HG02798 (cell line): ENCODE measurements at regions not wholly inside any gene's neighbourhood (a gene's known extent, or its start where the extent isn't known, plus 50 kb on each side); places are given as distances from the start of the nearest gene placed in this dataset.
"Not testable (repeated sequence)": the region's sequence is repeated elsewhere in the genome, so short reads cannot be mapped to it uniquely, and the experiment has no call there.

Experiments used
- ATAC-seq: cut with Tn5 transposase; IDR thresholded peaks from one replicate; pipeline ENCODE4 v1.9.1; 2021; ENCODE audit warnings: mild to moderate bottlenecking; ENCODE audit not compliant: unreplicated experiment, poor library complexity

DNA sequence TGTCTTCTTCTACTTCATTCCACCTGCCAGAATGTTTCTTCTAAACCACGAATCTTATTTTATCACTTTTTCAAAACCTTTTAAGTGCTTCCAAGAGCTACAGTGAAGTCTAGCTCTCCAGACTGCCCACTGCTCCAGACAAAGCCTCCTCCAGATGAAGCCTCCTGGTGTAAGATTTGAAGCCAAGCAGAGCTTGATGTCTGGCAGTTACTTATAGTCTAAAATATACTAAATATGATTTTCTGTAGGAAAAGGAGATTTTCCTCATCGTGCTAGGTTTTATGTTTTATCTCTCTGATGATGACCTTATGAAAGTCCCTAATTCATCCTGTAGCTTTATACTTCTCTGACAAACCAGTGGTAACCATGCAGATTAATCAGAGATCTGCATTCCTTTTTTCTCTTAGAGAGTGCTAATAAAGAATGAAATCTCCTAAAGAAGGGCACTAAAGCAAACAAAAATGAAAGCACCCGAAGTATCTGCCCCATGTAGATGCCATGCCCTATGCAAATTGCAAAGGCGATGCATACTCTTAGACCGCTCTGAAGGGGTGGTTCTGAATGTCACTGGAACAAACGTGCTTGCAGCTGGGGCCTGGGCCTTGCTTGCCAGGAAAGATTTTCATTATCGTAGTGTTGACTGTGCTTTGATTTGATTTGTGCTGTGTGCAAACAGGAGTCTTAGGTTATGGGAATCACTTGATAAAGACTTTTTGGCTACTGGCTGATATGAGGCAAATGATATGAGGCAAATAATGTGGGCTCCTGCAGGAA, 314.2 kb downstream of the PID1 start:
- no peak for ATAC-seq

DNA sequence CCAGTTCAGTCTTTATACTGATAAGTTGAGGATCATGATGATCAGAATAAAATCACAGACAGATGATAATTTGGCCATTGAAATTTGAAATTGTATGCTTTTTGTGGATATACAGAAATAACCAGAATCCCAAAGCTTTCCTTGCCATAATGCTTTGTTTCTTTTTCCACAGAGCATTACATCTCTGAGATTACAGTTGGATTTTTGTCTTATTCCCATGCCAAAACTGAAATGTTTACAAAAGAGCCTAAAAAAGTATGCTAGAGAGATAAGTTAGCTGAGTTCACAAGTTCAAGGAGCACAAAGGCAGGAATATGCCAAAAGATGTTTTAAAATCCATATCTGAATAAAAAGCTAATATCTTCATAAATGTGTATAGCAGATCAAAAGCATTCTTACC, 321.3 kb downstream of the PID1 start:
- no peak for ATAC-seq

DNA sequence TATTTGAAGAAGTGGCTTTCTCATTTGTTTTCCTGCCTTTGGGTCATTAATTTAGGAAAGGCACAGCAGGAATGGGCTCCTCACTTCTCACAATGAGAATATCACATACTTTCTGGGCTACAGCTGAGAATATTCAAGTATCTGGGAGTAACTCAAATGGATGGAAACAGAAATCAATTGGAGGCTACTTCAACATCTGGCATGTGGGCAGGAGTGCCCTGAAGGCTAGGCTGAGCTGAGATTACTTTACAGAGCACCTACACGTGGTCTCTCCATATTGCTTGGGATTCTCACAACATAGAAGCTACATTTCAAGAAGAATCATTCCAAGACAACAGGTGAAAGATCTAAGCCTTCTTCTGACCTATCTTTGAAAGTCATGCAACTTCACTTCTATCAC, 325.4 kb downstream of the PID1 start:
- no peak for ATAC-seq

DNA sequence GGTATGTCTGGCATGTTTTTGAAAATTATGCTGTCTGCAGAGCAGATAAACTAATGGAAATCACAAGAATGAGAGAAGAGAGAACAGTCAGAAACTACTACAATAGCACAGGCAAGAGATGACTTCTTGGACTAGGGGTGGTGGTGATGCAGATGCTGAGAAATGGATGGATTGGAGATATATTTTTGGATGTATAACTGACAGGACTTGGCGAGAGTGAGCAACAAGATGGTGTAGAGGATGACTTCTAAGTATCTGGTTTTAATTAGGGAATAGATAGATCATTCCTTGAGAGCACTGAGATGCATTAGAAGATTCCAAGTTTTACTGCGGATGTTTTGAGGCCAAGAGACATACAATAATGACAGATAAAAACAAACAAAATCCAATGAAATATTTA, 328.2 kb downstream of the PID1 start:
- no peak for ATAC-seq

DNA sequence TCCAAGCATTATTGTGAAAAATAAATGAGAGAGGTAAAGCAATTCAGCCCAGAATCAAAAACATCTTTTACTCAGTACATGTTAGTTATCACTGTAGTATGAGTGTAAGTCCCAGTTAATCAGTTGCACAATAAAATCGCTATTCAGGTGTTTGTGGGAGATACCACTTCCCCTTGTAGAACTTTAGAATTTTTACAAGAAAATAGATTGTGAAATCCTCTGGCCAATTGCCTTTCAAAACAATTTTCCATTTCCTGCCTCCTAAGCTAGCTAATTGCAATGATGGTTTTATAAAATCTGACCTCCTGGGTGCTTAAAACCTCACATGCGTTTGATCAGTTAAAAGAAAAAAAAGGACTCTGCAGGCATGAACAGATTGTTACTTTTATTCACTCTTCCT, 332.5 kb downstream of the PID1 start:
- no peak for ATAC-seq

DNA sequence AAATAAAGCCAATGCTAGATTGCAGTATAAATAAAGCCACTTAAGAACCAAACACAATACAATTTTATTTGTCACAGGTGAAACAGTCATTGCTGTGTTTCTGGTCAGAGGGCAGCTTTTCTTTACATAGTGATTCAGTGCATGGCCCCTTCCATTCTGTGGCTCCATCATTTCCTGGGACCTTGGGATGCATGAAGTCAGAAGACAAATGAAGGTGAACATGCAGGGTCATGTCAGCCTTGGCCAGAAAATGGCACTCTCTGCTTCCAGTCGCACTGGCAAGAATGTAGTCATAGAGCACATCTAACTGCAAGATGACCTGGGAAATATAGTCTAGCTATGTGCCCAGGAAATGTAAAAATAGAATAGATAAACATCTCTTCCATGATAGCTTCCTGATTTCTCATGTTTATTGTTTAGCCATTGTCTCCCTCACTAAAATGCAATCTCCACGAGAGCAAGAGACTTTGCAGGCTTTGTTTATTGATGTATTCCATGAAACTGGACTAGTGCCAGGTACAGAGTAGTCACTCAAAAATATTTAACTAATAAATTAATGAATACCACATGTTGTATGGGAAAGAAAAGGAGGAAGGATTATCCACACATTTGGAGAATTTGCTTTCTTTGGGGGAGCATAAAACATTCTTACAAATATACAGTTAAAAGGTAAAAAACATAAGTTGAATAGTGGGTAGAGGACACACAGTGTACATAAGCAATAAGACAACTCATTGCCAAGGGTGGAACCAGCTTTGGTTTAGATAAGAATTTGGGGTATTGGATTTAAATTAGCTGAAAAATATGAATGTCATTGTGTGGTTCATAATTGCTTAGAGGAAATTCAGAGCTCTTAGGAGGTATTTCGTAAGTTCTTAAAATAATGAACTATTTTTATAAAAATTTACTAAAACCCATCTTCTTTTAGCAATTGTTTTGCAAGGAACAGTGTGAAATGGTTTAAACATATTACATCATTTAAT, 343.8 kb downstream of the PID1 start:
- ATAC-seq, result no peak

DNA sequence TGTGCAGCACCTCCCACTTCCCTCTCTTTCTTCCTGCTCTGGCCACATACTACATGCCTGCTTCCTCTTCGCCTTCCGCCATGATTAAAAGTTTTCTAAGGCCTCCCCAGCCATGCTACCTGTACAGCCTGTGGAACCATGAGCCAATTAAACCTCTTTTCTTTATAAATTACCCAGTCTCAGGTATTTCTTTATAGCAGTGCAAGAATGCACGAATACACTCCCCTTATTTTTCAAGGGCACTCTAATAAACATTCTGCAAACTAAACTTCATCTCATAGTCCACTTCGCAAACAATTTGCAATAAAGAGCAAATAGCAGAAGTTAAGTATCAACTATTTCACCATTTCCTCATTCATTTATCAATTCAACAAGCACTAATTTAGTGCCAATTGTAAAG, 351.3 kb downstream of the PID1 start:
- ATAC-seq, result no peak

DNA sequence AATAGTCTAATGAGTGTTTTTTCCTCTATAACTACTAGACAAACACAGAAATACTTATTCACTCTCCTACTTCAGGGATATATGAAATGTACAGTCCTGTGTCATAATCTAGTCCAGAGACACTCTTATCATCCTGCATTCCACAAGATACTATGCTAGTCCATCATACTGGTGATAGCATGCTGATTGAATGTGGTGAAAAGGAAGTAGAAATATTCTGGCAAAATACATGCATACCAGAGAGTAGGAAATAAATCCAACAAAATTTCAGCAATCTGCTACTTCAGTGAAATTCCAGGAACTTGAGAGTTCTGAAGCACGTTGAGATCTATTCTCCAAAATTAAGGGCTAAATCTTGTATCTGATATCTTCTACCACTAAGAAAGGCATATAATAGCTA, 353.9 kb downstream of the PID1 start:
- ATAC-seq, result no peak

DNA sequence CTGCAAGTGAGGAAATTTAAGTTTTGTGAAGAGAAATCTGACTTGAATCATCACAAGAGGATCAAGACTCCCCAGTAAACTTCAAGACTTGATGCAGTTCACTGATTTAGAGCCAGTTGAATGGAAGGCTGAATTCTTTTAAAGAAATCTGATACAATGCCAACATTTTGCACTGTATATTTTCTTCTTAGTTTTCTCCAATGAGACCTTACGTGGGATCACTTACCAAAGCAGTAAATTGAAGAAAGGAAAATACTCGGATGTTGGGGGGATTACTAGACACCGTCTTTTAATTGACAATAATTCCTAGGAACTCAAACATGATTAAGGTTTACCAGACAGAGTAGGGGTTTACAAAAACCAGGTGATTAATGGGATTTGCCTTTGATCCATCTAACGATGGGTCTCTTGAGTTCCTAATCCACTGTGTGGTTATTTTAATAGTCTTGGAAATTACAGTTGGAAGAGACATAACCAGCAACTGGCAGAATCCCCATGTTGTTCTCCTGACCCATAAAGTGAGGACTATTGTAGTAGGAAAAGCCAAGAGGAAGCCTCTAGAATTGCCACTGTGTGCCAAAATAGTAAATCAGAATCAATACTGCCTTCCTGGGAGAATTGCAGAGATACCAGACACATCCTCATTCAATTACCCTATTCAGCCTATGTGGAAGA, 354.5 kb downstream of the PID1 start:
- ATAC-seq, result no peak

DNA sequence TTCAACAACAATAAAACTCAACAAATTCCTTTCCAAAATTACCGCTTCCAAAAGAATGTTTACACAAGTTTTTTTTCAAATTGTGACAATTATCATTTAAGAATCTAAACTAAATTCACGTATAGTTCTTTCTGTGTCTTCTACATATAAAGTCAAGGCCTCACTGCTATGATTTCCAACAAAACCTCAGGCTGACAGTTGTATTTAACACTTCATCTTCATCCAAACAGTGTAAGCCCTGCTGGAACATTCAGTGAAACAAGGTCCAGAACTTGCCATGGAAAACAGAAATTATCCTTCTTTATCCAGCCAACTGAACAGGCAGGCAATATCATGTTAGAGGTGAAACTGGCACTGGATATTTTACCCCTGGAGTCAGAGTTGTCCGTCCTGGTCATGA, 357.9 kb downstream of the PID1 start:
- no peak for ATAC-seq

DNA sequence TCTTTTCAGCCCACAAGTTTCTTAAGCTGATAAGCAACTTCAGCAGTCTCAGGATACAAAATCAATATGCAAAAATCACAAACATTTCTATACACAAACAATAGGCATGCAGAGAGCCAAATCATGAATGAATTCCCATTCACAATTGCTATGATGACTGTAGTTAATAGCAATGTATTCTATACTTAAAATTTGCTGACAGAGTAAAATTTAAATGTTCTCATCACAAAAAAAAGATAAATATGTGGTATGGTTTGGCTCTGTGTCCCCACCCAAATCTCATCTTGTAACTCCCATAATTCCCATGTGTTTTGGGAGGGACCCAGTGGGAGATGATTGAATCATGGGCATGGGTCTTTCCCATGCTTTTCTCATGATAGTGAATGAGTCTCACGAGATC, 360.2 kb downstream of the PID1 start:
- not testable (repeated sequence) for ATAC-seq

DNA sequence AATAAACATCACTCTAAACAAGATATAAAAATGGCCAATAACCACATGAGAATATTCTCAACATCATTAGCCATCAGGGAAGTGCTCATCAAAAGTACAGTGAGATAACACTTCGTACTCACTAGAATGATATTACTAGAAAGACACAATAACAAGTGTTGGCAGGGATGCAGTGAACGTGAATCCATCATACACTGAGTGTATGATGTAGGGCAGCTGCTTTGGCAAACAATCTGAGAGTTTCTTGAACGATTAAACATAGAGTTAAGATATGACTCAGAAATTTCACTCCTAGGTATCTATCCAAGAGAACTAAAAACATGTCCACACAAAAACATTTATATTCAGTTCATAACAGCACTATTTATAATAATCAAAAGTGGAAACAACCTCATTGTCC, 368.9 kb downstream of the PID1 start:
- no peak for ATAC-seq

DNA sequence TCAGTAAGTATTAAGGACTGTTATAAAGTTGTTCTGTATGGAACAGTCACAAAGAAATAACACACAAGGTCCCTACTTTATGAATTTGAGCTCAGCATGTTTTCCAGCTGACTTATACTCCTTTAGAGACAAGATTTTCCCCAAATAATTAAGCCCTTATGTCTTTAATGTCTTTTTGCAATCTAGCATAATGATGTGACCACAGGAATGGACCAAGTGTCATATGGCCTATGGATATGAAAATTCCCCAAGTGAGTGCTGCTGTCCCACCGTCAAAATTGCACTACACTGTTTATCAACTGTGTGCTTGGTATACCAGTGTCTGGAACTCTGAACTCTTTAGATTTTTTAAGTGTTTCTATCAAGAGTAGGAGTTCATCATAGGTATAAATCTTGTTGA, 369.6 kb downstream of the PID1 start:
- ATAC-seq, result no peak

DNA sequence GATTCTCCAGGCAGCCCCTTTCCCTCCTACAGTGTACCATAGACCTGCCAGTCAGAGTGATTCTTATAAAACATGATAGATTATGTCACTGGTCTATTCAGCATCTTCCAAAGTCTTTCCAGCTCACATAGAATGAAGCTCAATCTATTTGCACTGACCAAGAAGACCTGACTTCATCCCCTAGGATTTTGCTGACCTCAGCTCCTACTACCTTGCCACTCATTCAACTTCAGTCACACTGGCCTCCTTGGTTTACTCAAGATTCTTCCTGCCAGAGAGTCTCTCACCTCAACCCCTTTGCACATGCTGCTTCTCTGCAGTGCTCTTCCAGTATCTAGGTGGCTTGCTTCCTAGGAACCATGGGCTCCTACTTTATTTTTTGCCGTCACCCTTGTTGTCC, 392.9 kb downstream of the PID1 start:
- no peak for ATAC-seq

DNA sequence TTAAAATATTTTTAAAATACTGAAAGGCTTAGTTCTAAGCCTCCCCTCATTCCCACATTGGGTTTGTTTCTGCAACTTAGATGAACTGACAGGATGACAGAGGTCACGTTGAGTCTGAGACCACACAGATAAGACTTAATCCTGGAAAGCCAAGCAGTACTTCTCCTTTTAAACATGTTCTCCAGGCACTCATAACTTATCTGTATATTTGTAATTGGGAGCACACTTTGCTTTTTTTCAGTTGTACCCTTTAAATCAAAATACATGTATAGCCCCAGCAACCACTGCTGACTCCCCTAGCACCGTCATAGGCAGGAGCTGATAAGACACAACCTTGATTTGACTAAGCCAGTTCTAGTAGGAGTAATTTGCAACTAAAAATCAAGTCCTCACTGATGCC, 394.8 kb downstream of the PID1 start:
- ATAC-seq, result no peak

DNA sequence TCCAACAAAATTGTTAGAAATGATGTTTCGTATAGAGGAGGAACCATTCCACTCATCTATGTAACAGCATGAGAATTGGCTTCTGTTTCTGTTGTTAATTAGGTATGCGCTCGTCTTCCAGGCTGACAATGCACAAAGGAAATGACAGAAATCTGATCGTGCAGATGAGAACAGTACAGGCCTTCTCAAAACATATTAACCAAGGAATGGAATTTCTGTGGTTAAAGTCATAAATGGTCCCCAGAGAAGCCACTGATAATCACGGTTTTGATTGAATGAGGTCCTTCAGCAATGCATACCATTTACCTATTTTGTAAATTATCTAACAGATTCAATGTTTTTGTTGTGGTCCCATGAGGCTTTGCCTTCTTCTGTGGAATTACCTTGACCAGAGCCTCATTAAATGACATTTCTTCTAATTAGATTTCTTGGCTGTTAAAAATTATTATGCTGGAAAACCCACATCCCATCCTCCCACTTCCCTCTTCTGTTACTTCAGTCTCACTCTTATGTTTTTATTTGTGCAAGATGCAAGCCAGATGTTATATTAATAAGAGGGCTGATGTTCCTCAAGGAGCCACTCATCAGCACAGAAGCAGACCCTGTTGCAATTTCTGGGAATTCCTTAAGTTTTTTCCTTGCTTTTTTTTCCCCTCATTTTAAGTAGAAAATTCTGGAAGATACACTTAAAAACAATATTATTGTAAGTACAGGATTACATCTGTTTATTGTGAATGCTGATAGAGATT, 395.8 kb downstream of the PID1 start:
- no peak for ATAC-seq

DNA sequence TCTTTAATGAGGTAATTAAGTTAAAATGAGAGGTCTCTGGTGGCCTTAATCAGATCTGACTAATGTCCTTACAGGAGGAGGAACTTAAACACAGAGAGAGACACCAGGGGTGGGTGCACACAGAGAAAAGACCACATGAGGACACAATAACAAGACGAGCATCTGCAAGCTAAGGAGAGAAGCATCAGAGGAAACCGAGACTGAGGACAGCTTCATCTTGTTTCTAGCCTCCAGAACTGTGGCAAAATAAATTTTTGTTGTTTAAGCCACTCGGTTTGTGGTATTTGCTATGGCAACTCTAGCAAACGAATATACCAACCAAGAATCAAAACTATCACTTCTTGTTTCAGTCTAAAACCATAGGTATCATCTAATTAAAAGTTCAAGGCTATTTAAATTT, 400.1 kb downstream of the PID1 start:
- no peak for ATAC-seq

DNA sequence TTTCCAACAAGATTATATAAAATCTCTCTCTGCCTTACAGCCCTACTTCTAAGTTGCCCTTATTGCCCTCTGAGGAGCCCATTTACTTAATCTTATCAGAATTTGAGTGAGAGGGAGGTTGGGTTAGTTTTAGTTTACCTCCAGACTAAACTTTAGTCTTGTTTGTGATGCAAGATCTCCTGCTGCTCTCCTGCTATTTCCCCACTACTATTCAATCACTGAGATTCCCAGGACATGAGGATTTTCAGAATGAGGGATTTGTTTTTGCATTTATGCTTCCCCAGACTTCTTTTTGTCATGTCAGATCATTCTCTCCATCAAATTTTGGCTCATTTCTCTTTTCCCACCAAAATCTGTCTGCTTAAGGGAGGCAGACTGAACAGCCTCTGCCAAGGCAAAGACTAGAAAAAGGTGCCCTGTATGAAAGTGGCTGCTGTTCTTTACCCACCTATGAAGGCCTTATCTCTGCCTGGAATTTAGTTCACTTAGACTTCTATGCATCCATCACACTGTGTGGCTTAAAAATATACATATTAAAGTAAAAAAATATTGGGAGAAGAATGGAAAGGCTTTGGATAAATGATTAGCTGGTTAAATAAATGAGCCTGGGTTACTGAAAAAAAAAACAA, 401.3 kb downstream of the PID1 start:
- no peak for ATAC-seq

DNA sequence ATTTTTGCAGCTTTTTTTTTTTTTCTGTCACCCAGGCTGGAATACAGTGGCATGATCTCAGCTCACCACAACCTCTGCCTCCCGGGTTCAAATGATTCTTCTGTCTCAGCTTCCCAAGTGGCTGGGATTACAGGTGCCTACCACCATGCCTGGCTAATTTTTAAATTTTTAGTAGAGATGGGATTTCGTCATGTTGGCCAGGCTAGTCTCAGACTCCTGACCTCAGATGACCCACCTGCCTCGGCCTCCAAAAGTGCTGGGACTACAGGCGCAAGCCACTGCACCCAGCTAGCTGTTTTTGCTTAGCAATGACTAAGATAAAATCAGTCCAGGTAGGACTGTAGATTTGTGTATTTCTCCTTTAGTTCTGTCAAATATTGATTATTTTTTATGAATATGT, 403.7 kb downstream of the PID1 start:
- no peak for ATAC-seq

DNA sequence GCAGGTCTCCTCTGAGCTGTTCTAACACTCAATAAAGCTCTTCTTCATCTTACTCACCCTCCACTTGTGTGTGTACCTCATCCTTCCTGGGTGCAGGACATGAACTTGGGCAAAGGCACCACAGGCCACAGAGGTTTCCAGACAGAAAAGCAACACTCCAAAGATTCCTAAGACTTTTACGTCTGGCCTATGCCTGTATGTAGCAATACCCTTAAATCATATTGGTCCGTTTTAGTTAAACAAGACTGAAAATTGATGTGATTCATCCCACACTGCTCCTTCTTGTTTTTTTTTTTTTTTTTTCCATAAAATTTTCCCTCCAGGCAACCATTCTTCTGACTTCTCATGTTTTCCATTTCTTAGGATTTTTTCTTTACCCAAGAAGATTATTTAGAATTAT, 404.3 kb downstream of the PID1 start:
- no peak for ATAC-seq
